ENCODE measurements at regions not wholly inside any gene's neighbourhood (a gene's known extent, or its start where the extent isn't known, plus 50 kb on each side); places are given as distances from the start of the nearest gene placed in this dataset.
"Not testable (repeated sequence)": the region's sequence is repeated elsewhere in the genome, so short reads cannot be mapped to it uniquely, and the experiment has no call there.

- not testable (repeated sequence) for DNase-seq
Observed at GRCh38 chr5:21482522-21482921, 1370.6 kb downstream of the CDH12 start.

- DNase-seq: not testable (repeated sequence)
Observed at GRCh38 chr5:21481320-21482270, 1371.5 kb downstream of the CDH12 start.

- DNase-seq: not testable (repeated sequence)
Observed at GRCh38 chr5:21480054-21480453, 1373.1 kb downstream of the CDH12 start.

- DNase-seq: not testable (repeated sequence)
Observed at GRCh38 chr5:21473981-21474380, 1379.2 kb downstream of the CDH12 start.

- DNase-seq: not testable (repeated sequence)
Observed at GRCh38 chr5:21473436-21473835, 1379.7 kb downstream of the CDH12 start.

- not testable (repeated sequence) for DNase-seq
Observed at GRCh38 chr5:21471691-21472090, 1381.5 kb downstream of the CDH12 start.

- DNase-seq: not testable (repeated sequence)
Observed at GRCh38 chr5:21469523-21470101, 1383.5 kb downstream of the CDH12 start.

GRCh38 chr5:21467544-21467943 lies 1385.6 kb downstream of the CDH12 start:
- not testable (repeated sequence) for DNase-seq

- DNase-seq: not testable (repeated sequence)
Observed at GRCh38 chr5:21459744-21460073, 1393.4 kb downstream of the CDH12 start.

GRCh38 chr5:21452449-21452848 lies 1400.7 kb downstream of the CDH12 start:
- DNase-seq: no peak

GRCh38 chr5:21432646-21433045 lies 1420.5 kb downstream of the CDH12 start:
- DNase-seq: no peak

- DNase-seq: no peak
Observed at GRCh38 chr5:21424907-21425306, 1428.2 kb downstream of the CDH12 start.

GRCh38 chr5:21419383-21419782 lies 1431.4 kb upstream of the CDH18 start:
- no peak for DNase-seq

- DNase-seq: not testable (repeated sequence)
Observed at GRCh38 chr5:21402089-21402488, 1414.1 kb upstream of the CDH18 start.

GRCh38 chr5:21398511-21398910 lies 1410.5 kb upstream of the CDH18 start:
- no peak for DNase-seq

GRCh38 chr5:21397693-21398092 lies 1409.7 kb upstream of the CDH18 start:
- DNase-seq: no peak

GRCh38 chr5:21391506-21391905 lies 1403.5 kb upstream of the CDH18 start:
- no peak for DNase-seq

GRCh38 chr5:21360754-21361153 lies 1372.8 kb upstream of the CDH18 start:
- not testable (repeated sequence) for DNase-seq

GRCh38 chr5:21341948-21342261 lies 1353.9 kb upstream of the CDH18 start:
- DNase-seq: not testable (repeated sequence)

GRCh38 chr5:21341203-21341947 lies 1353.4 kb upstream of the CDH18 start:
- DNase-seq: not testable (repeated sequence)

GRCh38 chr5:21340233-21340632 lies 1352.2 kb upstream of the CDH18 start:
- DNase-seq: not testable (repeated sequence)

- not testable (repeated sequence) for DNase-seq
Observed at GRCh38 chr5:21336478-21336877, 1348.5 kb upstream of the CDH18 start.

GRCh38 chr5:21315376-21315775 lies 1327.4 kb upstream of the CDH18 start:
- not testable (repeated sequence) for DNase-seq

- not testable (repeated sequence) for DNase-seq
Observed at GRCh38 chr5:21301205-21301604, 1313.2 kb upstream of the CDH18 start.
